ENCODE measurements at regions not wholly inside any gene's neighbourhood (a gene's known extent, or its start where the extent isn't known, plus 50 kb on each side); places are given as distances from the start of the nearest gene placed in this dataset.

DNA sequence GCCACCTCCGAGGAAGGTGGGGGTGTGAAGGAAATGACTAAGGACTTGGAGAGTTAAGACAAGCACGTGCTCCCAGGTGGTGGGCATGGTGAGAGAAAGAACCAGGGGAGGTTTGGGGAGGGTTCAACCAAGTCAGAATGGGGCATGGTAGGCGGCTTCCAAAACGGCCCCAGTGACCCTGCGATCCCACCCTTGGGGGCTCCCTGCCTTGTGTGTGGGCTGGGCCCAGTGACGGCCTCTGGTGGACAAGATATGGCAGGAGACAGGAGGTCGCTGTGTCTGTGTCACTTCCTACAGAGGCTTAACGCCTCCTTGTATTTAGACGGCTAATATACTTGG is 51.3 kb upstream of the IRX4 start:
- H2BK15ac ChIP-seq (ENCODE audit: low read length) = no peak overlapping the region
- no peak overlapping the region for H2BK5ac ChIP-seq (ENCODE audit: low read depth, low read length)
- H3K79me1 ChIP-seq (ENCODE audit: low read depth, low read length) = peaks cover 3% of the 10 kb centered on the region
- H3K56ac ChIP-seq (replicated peaks; ENCODE audit: insufficient read length, low read depth, low read length) = no peak overlapping the region
- TF ChIP-seq NANOG (IDR thresholded peaks at IDR 0.05; ENCODE audit: insufficient read depth, low read depth, low read length, poor library complexity, severe bottlenecking) = no peak
- TF ChIP-seq, protein P1, sequence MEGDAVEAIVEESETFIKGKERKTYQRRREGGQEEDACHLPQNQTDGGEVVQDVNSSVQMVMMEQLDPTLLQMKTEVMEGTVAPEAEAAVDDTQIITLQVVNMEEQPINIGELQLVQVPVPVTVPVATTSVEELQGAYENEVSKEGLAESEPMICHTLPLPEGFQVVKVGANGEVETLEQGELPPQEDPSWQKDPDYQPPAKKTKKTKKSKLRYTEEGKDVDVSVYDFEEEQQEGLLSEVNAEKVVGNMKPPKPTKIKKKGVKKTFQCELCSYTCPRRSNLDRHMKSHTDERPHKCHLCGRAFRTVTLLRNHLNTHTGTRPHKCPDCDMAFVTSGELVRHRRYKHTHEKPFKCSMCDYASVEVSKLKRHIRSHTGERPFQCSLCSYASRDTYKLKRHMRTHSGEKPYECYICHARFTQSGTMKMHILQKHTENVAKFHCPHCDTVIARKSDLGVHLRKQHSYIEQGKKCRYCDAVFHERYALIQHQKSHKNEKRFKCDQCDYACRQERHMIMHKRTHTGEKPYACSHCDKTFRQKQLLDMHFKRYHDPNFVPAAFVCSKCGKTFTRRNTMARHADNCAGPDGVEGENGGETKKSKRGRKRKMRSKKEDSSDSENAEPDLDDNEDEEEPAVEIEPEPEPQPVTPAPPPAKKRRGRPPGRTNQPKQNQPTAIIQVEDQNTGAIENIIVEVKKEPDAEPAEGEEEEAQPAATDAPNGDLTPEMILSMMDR (IDR thresholded peaks at IDR 0.05; ENCODE audit: control extremely low read depth in 1 of 3, insufficient read depth in 1 of 3, low read depth in 1 of 3, low read length in 3 of 3) = peak in 1 of 3 experiments; percentile 16; a peak in 1 of 4 replicates
- TF ChIP-seq TBP (IDR thresholded peaks at IDR 0.05; ENCODE audit: low read depth, low read length) = no peak
- ChIA-PET CTCF (ENCODE audit: partially characterized antibody) (no interaction called here), POLR2A (ENCODE audit: partially characterized antibody) (interaction anchor here (0.5 kb wide), 1 partner anchor 53 kb away, joined by 3 read pairs; no protein-coding TSS in a partner anchor)
- peaks cover 0 to 7% (median 2%) of the 10 kb centered on the region in 4 experiments; a peak in 3 of 7 replicates for H3K4me1 ChIP-seq (replicated peaks in 1 of 4; ENCODE audit: control insufficient read depth in 3 of 4, insufficient read depth in 4 of 4, low read length in 3 of 4)
- no peak overlapping the region for H3K27ac ChIP-seq (ENCODE audit: low read depth, low read length)
- no peak overlapping the region for H3K23ac ChIP-seq (ENCODE audit: insufficient read length)
- H4K5ac ChIP-seq (ENCODE audit: insufficient read length, low read depth, low read length) = no peak overlapping the region
- DNase-seq (ENCODE audit: low read depth in 1 of 2, low spot score in 2 of 2) (no peak), FAIRE-seq (no peak)
- no peak overlapping the region for H3K14ac ChIP-seq (ENCODE audit: insufficient read length)
- no peaks in the 10 kb centered on the region for H3K79me2 ChIP-seq (ENCODE audit: control insufficient read depth in 1 of 2, insufficient read depth in 2 of 2, low read length in 2 of 2)
- H2AFZ ChIP-seq (ENCODE audit: low read length) = no peak overlapping the region
- H3K9me3 ChIP-seq (ENCODE audit: insufficient read depth in 2 of 2, low read depth in 1 of 2, low read length in 1 of 2) = no peaks in the 10 kb centered on the region
- peaks cover 0 to 11% of the 10 kb centered on the region in 2 experiments for H4K20me1 ChIP-seq (replicated peaks in 1 of 2; ENCODE audit: control insufficient read depth in 1 of 2, insufficient read depth in 2 of 2, low read length in 2 of 2)
- no peak overlapping the region for H3K18ac ChIP-seq (ENCODE audit: extremely low read depth, low read length)
- H3K4me3 ChIP-seq (ENCODE audit: extremely low read depth in 1 of 4, insufficient read depth in 2 of 4, low read depth in 3 of 4, low read length in 4 of 4) = no peak overlapping the region
- H2BK120ac ChIP-seq (replicated peaks; ENCODE audit: low read depth, low read length) = no peak overlapping the region
- no peak overlapping the region for H4K91ac ChIP-seq (replicated peaks; ENCODE audit: insufficient read length, low read length)
- H3K4me2 ChIP-seq (ENCODE audit: insufficient read depth in 1 of 2, low read depth in 2 of 2, low read length in 2 of 2) = no peak overlapping the region
- no peak overlapping the region; the same call in 1 of the 2 replicates for H4K8ac ChIP-seq (ENCODE audit: extremely low read depth, insufficient read depth, low read length)
- H3K23me2 ChIP-seq (ENCODE audit: low read depth, low read length) = peaks cover 25% of the 10 kb centered on the region
- WGBS, 2 experiments (ENCODE audit: extremely low coverage in 1 of 2, insufficient coverage in 1 of 2, insufficient read length in 1 of 2, insufficient replicate concordance in 2 of 2, low coverage in 1 of 2, low lambda C conversion rate in 2 of 2, missing lambda C conversion rate in 1 of 2) = 89% methylated on average over 9 of the region's 9 CpGs; no CpG with 5 or more reads in 1 of the 2 experiments
- no peak overlapping the region for H2BK12ac ChIP-seq (ENCODE audit: low read depth, low read length)
- no peak overlapping the region for H2BK20ac ChIP-seq (ENCODE audit: low read length)
- H3K9ac ChIP-seq (replicated peaks in 1 of 4; ENCODE audit: extremely low read depth in 1 of 4, low read depth in 3 of 4, low read length in 3 of 4) = no peak overlapping the region
- no peaks in the 10 kb centered on the region; a peak in 1 of 8 replicates for H3K36me3 ChIP-seq (ENCODE audit: control insufficient read depth in 2 of 4, insufficient read depth in 4 of 4, low read length in 3 of 4)
- H3K27me3 ChIP-seq (replicated peaks in 1 of 4; ENCODE audit: control insufficient read depth in 3 of 4, extremely low read depth in 1 of 4, insufficient read depth in 3 of 4, low read length in 3 of 4) = peaks cover 2 to 35% (median 22%) of the 10 kb centered on the region in 4 experiments; a peak in 6 of 7 replicates
- no peak overlapping the region for H3K4ac ChIP-seq (replicated peaks; ENCODE audit: insufficient read length, low read depth, low read length)
- no peak overlapping the region; the same call in 1 of the 2 replicates for H2AK5ac ChIP-seq (ENCODE audit: low read depth, low read length)

Measured in H1 (cell line).